H1 (cell line): ENCODE measurements at regions not wholly inside any gene's neighbourhood (a gene's known extent, or its start where the extent isn't known, plus 50 kb on each side); places are given as distances from the start of the nearest gene placed in this dataset.

Experiments used
- CTCF ChIA-PET: fragments of 300-600 bp; sonication (Branson Sonifier 250); formaldehyde crosslinking; loops from one replicate; lab custom pipeline; 2021; ENCODE audit not compliant: partially characterized antibody; lab: Charles Lee
- POLR2A ChIA-PET: fragments of 300-600 bp; sonication (Branson Sonifier 250); formaldehyde crosslinking; loops from one replicate; lab custom pipeline; 2021; ENCODE audit warnings: inconsistent platforms; ENCODE audit not compliant: partially characterized antibody; lab: Charles Lee
- DNase-seq, 2 experiments: peaks; one replicate each; pipeline versions ENCODE4 v3.0.0 to v3.0.0-alpha.2; 2010 to 2022; ENCODE audit warnings: low spot score in 2 of 2, low read depth in 1 of 2, mixed read lengths in 1 of 2
- FAIRE-seq: peaks from 2 replicates; lab custom pipeline; 2011; peaks lifted over from hg19 to GRCh38; lab: Jason Lieb, UNC
- H2AFZ ChIP-seq: 2 replicates; pipeline ENCODE4 v1.8.1; 2012; ENCODE audit warnings: low read length, inconsistent platforms
- H2AK5ac ChIP-seq: 2 replicates; pipeline ENCODE4 v1.6.1; 2013; ENCODE audit warnings: low read depth, low read length
- H2BK120ac ChIP-seq: replicated peaks from 2 replicates; pipeline ENCODE3; 2013; ENCODE audit warnings: low read depth, low read length, inconsistent platforms
- H2BK12ac ChIP-seq: 2 replicates; pipeline ENCODE4 v1.6.1; 2013; ENCODE audit warnings: low read depth, low read length
- H2BK15ac ChIP-seq: 2 replicates; pipeline ENCODE4 v1.6.1; 2013; ENCODE audit warnings: low read length
- H2BK20ac ChIP-seq: 2 replicates; pipeline ENCODE4 v1.6.1; 2013; ENCODE audit warnings: low read length
- H2BK5ac ChIP-seq: 2 replicates; pipeline ENCODE4 v1.6.1; 2013; ENCODE audit warnings: low read depth, low read length
- H3K14ac ChIP-seq: 2 replicates; pipeline ENCODE4 v1.6.1; 2013; ENCODE audit warnings: inconsistent platforms; ENCODE audit not compliant: insufficient read length
- H3K18ac ChIP-seq: 2 replicates; pipeline ENCODE4 v1.6.1; 2013; ENCODE audit warnings: low read length; ENCODE audit errors: extremely low read depth
- H3K23ac ChIP-seq: 2 replicates; pipeline ENCODE4 v1.6.1; 2013; ENCODE audit warnings: inconsistent platforms; ENCODE audit not compliant: insufficient read length
- H3K23me2 ChIP-seq: 2 replicates; pipeline ENCODE4 v1.6.1; 2013; ENCODE audit warnings: low read depth, low read length
- H3K27ac ChIP-seq: 2 replicates; pipeline ENCODE4 v1.6.1; 2011; ENCODE audit warnings: low read depth, low read length, inconsistent platforms
- H3K27me3 ChIP-seq, 4 experiments: replicated peaks in 1 of 4; 1 replicate in 1 of 4; 2 replicates in 3 of 4; pipeline versions ENCODE4 v1.6.1 to v1.8.1; 2011 to 2013; ENCODE audit warnings: low read length in 3 of 4, mild to moderate bottlenecking in 3 of 4, inconsistent platforms in 2 of 4, mixed read lengths in 2 of 4, moderate library complexity in 1 of 4; ENCODE audit not compliant: control insufficient read depth in 3 of 4, insufficient read depth in 3 of 4; ENCODE audit errors: extremely low read depth in 1 of 4
- H3K36me3 ChIP-seq, 4 experiments: 2 replicates each; pipeline versions ENCODE4 v1.6.1 to v1.8.1; 2011 to 2013; ENCODE audit warnings: mild to moderate bottlenecking in 4 of 4, low read length in 3 of 4, moderate library complexity in 2 of 4, control low read depth in 1 of 4, inconsistent platforms in 1 of 4; ENCODE audit not compliant: insufficient read depth in 4 of 4, control insufficient read depth in 2 of 4
- H3K4ac ChIP-seq: replicated peaks from 2 replicates; pipeline ENCODE3; 2013; ENCODE audit warnings: low read length, low read depth, mixed read lengths, inconsistent platforms; ENCODE audit not compliant: insufficient read length
- H3K4me1 ChIP-seq, 4 experiments: replicated peaks in 1 of 4; 1 replicate in 1 of 4; 2 replicates in 3 of 4; pipeline versions ENCODE4 v1.6.1 to v1.8.1; 2011 to 2013; ENCODE audit warnings: low read length in 3 of 4, inconsistent platforms in 2 of 4, mixed read lengths in 1 of 4; ENCODE audit not compliant: insufficient read depth in 4 of 4, control insufficient read depth in 3 of 4
- H3K4me2 ChIP-seq, 2 experiments: 2 replicates each; pipeline versions ENCODE4 v1.6.1 to v1.8.1; 2011 to 2013; ENCODE audit warnings: low read depth in 2 of 2, low read length in 2 of 2, control low read depth in 1 of 2, inconsistent platforms in 1 of 2, mild to moderate bottlenecking in 1 of 2; ENCODE audit not compliant: insufficient read depth in 1 of 2
- H3K4me3 ChIP-seq, 4 experiments: fragments of 200-600, 300-600 bp in 1 of 4; sonication (generic), shearing (Covaris generic), sonication (Bioruptor Twin) in 1 of 4; 2 replicates each; pipeline versions ENCODE4 v1.5.1 to v1.8.1; 2011 to 2016; ENCODE audit warnings: low read length in 4 of 4, low read depth in 3 of 4, control low read depth in 2 of 4, inconsistent platforms in 2 of 4, mild to moderate bottlenecking in 2 of 4, mixed read lengths in 1 of 4, moderate library complexity in 1 of 4; ENCODE audit not compliant: insufficient read depth in 2 of 4; ENCODE audit errors: extremely low read depth in 1 of 4
- H3K56ac ChIP-seq: replicated peaks from 2 replicates; pipeline ENCODE3; 2013; ENCODE audit warnings: low read depth, mild to moderate bottlenecking, mixed read lengths, low read length, inconsistent platforms; ENCODE audit not compliant: insufficient read length
- H3K79me1 ChIP-seq: 2 replicates; pipeline ENCODE4 v1.6.1; 2013; ENCODE audit warnings: low read depth, low read length, control low read depth
- H3K79me2 ChIP-seq, 2 experiments: 2 replicates each; pipeline versions ENCODE4 v1.6.1 to v1.8.1; 2012 to 2013; ENCODE audit warnings: low read length in 2 of 2, mild to moderate bottlenecking in 2 of 2, inconsistent platforms in 1 of 2; ENCODE audit not compliant: insufficient read depth in 2 of 2, control insufficient read depth in 1 of 2
- H3K9ac ChIP-seq, 4 experiments: replicated peaks in 1 of 4; 1 replicate in 1 of 4; 2 replicates in 3 of 4; pipeline versions ENCODE4 v1.6.1 to v1.8.1; 2011 to 2013; ENCODE audit warnings: low read depth in 3 of 4, low read length in 3 of 4, control low read depth in 2 of 4, mild to moderate bottlenecking in 2 of 4, moderate library complexity in 2 of 4, inconsistent platforms in 1 of 4; ENCODE audit errors: extremely low read depth in 1 of 4
- H3K9me3 ChIP-seq, 2 experiments: 2 replicates each; pipeline versions ENCODE4 v1.6.1 to v1.8.1; 2012 to 2013; ENCODE audit warnings: mild to moderate bottlenecking in 2 of 2, moderate library complexity in 2 of 2, control low read depth in 1 of 2, inconsistent platforms in 1 of 2, low read depth in 1 of 2, low read length in 1 of 2, mixed read lengths in 1 of 2; ENCODE audit not compliant: insufficient read depth in 2 of 2
- H4K20me1 ChIP-seq, 2 experiments: replicated peaks in 1 of 2; 2 replicates each; pipeline versions ENCODE3 to v1.8.1; 2011 to 2013; ENCODE audit warnings: inconsistent platforms in 2 of 2, low read length in 2 of 2, mild to moderate bottlenecking in 1 of 2; ENCODE audit not compliant: insufficient read depth in 2 of 2, control insufficient read depth in 1 of 2
- H4K5ac ChIP-seq: 2 replicates; pipeline ENCODE4 v1.6.1; 2013; ENCODE audit warnings: low read length, low read depth, mixed read lengths, inconsistent platforms; ENCODE audit not compliant: insufficient read length
- H4K8ac ChIP-seq: 2 replicates; pipeline ENCODE4 v1.8.0; 2013; ENCODE audit warnings: mild to moderate bottlenecking, moderate library complexity, low read length, inconsistent platforms; ENCODE audit not compliant: insufficient read depth; ENCODE audit errors: extremely low read depth
- H4K91ac ChIP-seq: replicated peaks from 2 replicates; pipeline ENCODE3; 2013; ENCODE audit warnings: low read length, mixed read lengths, inconsistent platforms; ENCODE audit not compliant: insufficient read length
- CTCF ChIP-seq, 3 experiments: IDR thresholded peaks; 1 replicate in 2 of 3; 2 replicates in 1 of 3; pipeline versions ENCODE4 v1.5.1 to v1.6.1; 2011; ENCODE audit warnings: low read length in 3 of 3, mild to moderate bottlenecking in 3 of 3, inconsistent platforms in 2 of 3, low read depth in 1 of 3, moderate library complexity in 1 of 3; ENCODE audit not compliant: insufficient read depth in 1 of 3; ENCODE audit errors: control extremely low read depth in 1 of 3
- HDAC6 ChIP-seq: IDR thresholded peaks from one replicate; pipeline ENCODE4 v1.7.1; 2012; ENCODE audit warnings: low read depth, mild to moderate bottlenecking, inconsistent platforms, low read length, moderate library complexity
- KDM1A ChIP-seq: fragments of 200-600, 300-600 bp; sonication (generic); IDR thresholded peaks from 2 replicates; pipeline ENCODE4 v1.7.1; 2016; ENCODE audit warnings: mild to moderate bottlenecking, low read length, borderline replicate concordance
- MAFK ChIP-seq: IDR thresholded peaks from 2 replicates; pipeline ENCODE4 v1.6.1; 2012; ENCODE audit warnings: low read depth, mild to moderate bottlenecking, improper control_type of control experiment, low read length
- NANOG ChIP-seq: IDR thresholded peaks from 2 replicates; pipeline ENCODE4 v1.6.1; 2011; ENCODE audit warnings: low read length, low read depth, mild to moderate bottlenecking, inconsistent platforms; ENCODE audit not compliant: insufficient read depth, poor library complexity, severe bottlenecking
- SRF ChIP-seq: IDR thresholded peaks from 2 replicates; pipeline ENCODE4 v1.6.1; 2011; ENCODE audit warnings: mild to moderate bottlenecking, low read depth, low read length, moderate library complexity
- TBP ChIP-seq: IDR thresholded peaks from 2 replicates; pipeline ENCODE4 v1.6.1; 2011; ENCODE audit warnings: low read depth, low read length, improper control_type of control experiment
- TEAD4 ChIP-seq: IDR thresholded peaks from 2 replicates; pipeline ENCODE4 v1.6.1; 2012; ENCODE audit warnings: low read depth, low read length, inconsistent platforms, mixed read lengths
- USF2 ChIP-seq: IDR thresholded peaks from 2 replicates; pipeline ENCODE4 v1.6.1; 2011; ENCODE audit warnings: low read length, improper control_type of control experiment
- WGBS, 2 experiments: shearing (Covaris generic) in 1 of 2; methylation state at CpG; one replicate each; pipeline versions ENCODE4 v1.1.6 to v1.1.7; 2013 to 2015; ENCODE audit warnings: low lambda C conversion rate in 2 of 2, mixed read lengths in 2 of 2, inconsistent platforms in 1 of 2, low coverage in 1 of 2, missing lambda C conversion rate in 1 of 2; ENCODE audit not compliant: insufficient replicate concordance in 2 of 2, insufficient coverage in 1 of 2, insufficient read length in 1 of 2; ENCODE audit errors: extremely low coverage in 1 of 2, missing lambda C conversion rate in 1 of 2; 5-methylcytosine and 5-hydroxymethylcytosine counted together

GRCh38 chr3:182233957-182234356 is 522.2 kb downstream of the SOX2 start:
- Histone ChIP-seq H3K14ac (no peak overlapping the region), H4K8ac (no peak overlapping the region), H3K23ac (no peak overlapping the region), H3K4me3 (no peak overlapping the region), H3K79me2 (no peaks in the 10 kb centered on the region), H2AFZ (no peak overlapping the region), H3K18ac (no peak overlapping the region), H2BK5ac (no peak overlapping the region), H2BK20ac (no peak overlapping the region), H3K9me3 (no peaks in the 10 kb centered on the region), H2BK120ac (no peak overlapping the region), H3K27ac (no peak overlapping the region), H4K91ac (no peak overlapping the region), H3K4ac (no peak overlapping the region), H3K56ac (no peak overlapping the region), H2BK12ac (no peak overlapping the region), H3K27me3 (no peaks in the 10 kb centered on the region), H4K20me1 (no peaks in the 10 kb centered on the region), H4K5ac (no peak overlapping the region), H3K4me2 (no peak overlapping the region), H2AK5ac (no peak overlapping the region), H3K79me1 (no peaks in the 10 kb centered on the region), H3K4me1 (no peaks in the 10 kb centered on the region), H3K36me3 (no peaks in the 10 kb centered on the region), H2BK15ac (no peak overlapping the region), H3K9ac (no peak overlapping the region), H3K23me2 (no peaks in the 10 kb centered on the region; the same call in 1 of the 2 replicates)
- TF ChIP-seq NANOG: no peak
- no peak for TF ChIP-seq KDM1A
- TF ChIP-seq CTCF (IDR thresholded peaks at IDR 0.05; ENCODE audit: control extremely low read depth in 1 of 3, insufficient read depth in 1 of 3, low read depth in 1 of 3, low read length in 3 of 3): no peak
- TF ChIP-seq HDAC6: no peak
- TF ChIP-seq TEAD4: no peak
- no peak for TF ChIP-seq SRF
- TF ChIP-seq TBP: no peak
- TF ChIP-seq USF2: no peak
- no peak for TF ChIP-seq MAFK
- ChIA-PET POLR2A (no interaction called here), CTCF (interaction anchor here (0.7 to 1.6 kb wide), 3 partner anchors 8 to 14 kb away, joined by 3 to 4 read pairs (median 3); no protein-coding TSS in a partner anchor)
- DNase-seq: no peak
- 79% methylated on average over 3 of the region's 3 CpGs; no CpG with 5 or more reads in 1 of the 2 experiments for WGBS, 2 experiments
- FAIRE-seq: no peak
